ENCODE measurements at regions not wholly inside any gene's neighbourhood (a gene's known extent, or its start where the extent isn't known, plus 50 kb on each side); places are given as distances from the start of the nearest gene placed in this dataset.

- DNase-seq (ENCODE audit: low read depth), result no peak
Measured at GRCh38 chr19:5216141-5216847, 124.3 kb downstream of the PTPRS start.

- no peak for DNase-seq (ENCODE audit: low read depth)
Measured at GRCh38 chr19:5215431-5215830, 125.2 kb downstream of the PTPRS start.

GRCh38 chr19:5214902-5215301 is 125.7 kb downstream of the PTPRS start:
- no peak for DNase-seq (ENCODE audit: low read depth)

- no peak for DNase-seq (ENCODE audit: low read depth)
Measured at GRCh38 chr19:5214371-5214770, 126.2 kb downstream of the PTPRS start.

- DNase-seq (ENCODE audit: low read depth), result no peak
Measured at GRCh38 chr19:5213667-5214066, 126.9 kb downstream of the PTPRS start.

- DNase-seq (ENCODE audit: low read depth), result no peak
Measured at GRCh38 chr19:5212101-5212500, 128.5 kb downstream of the PTPRS start.

- no peak for DNase-seq (ENCODE audit: low read depth)
Measured at GRCh38 chr19:5211217-5211822, 129.3 kb downstream of the PTPRS start.

- no peak for DNase-seq (ENCODE audit: low read depth)
Measured at GRCh38 chr19:5210556-5210955, 130.1 kb downstream of the PTPRS start.

- no peak for DNase-seq (ENCODE audit: low read depth)
Measured at GRCh38 chr19:5207806-5208205, 132.8 kb downstream of the PTPRS start.

GRCh38 chr19:5206751-5207075 is 133.9 kb downstream of the PTPRS start:
- no peak for DNase-seq (ENCODE audit: low read depth)

GRCh38 chr19:5205937-5206750 is 134.5 kb downstream of the PTPRS start:
- no peak for DNase-seq (ENCODE audit: low read depth)

GRCh38 chr19:5205381-5205780 is 135.2 kb downstream of the PTPRS start:
- DNase-seq (ENCODE audit: low read depth), result no peak

- DNase-seq (ENCODE audit: low read depth), result no peak
Measured at GRCh38 chr19:5204212-5204611, 136.4 kb downstream of the PTPRS start.

Data from GM04503 (cell line).